GM12878 (cell line): ENCODE measurements at regions not wholly inside any gene's neighbourhood (a gene's known extent, or its start where the extent isn't known, plus 50 kb on each side); places are given as distances from the start of the nearest gene placed in this dataset.

Experiments
- BRCA1 ChIP-seq: IDR thresholded peaks from 2 replicates; pipeline ENCODE4 v1.6.1; 2011; ENCODE audit warnings: low read depth, low read length, improper control_type of control experiment
- CTCF ChIP-seq, 3 experiments: IDR thresholded peaks in 2 of 3; conservative IDR thresholded peaks in 1 of 3; 2 replicates each; pipeline ENCODE4 v1.5.1; 2011; ENCODE audit warnings: low read depth in 3 of 3, low read length in 3 of 3, mild to moderate bottlenecking in 3 of 3, control low read depth in 2 of 3, moderate library complexity in 2 of 3, inconsistent platforms in 1 of 3, mixed read lengths in 1 of 3; ENCODE audit not compliant: control insufficient read depth in 2 of 3, insufficient read depth in 1 of 3; ENCODE audit errors: extremely low read depth in 1 of 3
- EZH2 ChIP-seq: IDR thresholded peaks from 2 replicates; pipeline ENCODE4 v1.6.1; 2012; ENCODE audit warnings: low read depth, mild to moderate bottlenecking, control low read depth, inconsistent platforms, low read length, borderline replicate concordance; ENCODE audit not compliant: control insufficient read depth
- POLR2AphosphoS5 ChIP-seq: IDR thresholded peaks from 2 replicates; pipeline ENCODE4 v1.6.1; 2011; ENCODE audit warnings: mild to moderate bottlenecking, low read length, inconsistent platforms
- RAD21 ChIP-seq: IDR thresholded peaks from 2 replicates; pipeline ENCODE4 v1.6.1; 2011; ENCODE audit warnings: mild to moderate bottlenecking, low read depth, low read length, moderate library complexity; ENCODE audit not compliant: insufficient read depth
- SIX5 ChIP-seq: IDR thresholded peaks from 2 replicates; pipeline ENCODE4 v1.6.1; 2011; ENCODE audit warnings: mild to moderate bottlenecking, low read depth, low read length, moderate library complexity; ENCODE audit not compliant: severe bottlenecking
- SMC3 ChIP-seq: IDR thresholded peaks from 2 replicates; pipeline ENCODE4 v1.6.1; 2011; ENCODE audit warnings: low read length, improper control_type of control experiment, borderline replicate concordance
- SP1 ChIP-seq: IDR thresholded peaks from one replicate; pipeline ENCODE4 v1.6.1; 2011; ENCODE audit warnings: low read depth, low read length
- TF ChIP-seq, protein P1 (sequence below): fragments of 450-650 bp; IDR thresholded peaks from 2 replicates; pipeline ENCODE4 v1.6.1; 2018; ENCODE audit warnings: borderline replicate concordance, mild to moderate bottlenecking; ENCODE audit not compliant: partially characterized antibody

DNA sequence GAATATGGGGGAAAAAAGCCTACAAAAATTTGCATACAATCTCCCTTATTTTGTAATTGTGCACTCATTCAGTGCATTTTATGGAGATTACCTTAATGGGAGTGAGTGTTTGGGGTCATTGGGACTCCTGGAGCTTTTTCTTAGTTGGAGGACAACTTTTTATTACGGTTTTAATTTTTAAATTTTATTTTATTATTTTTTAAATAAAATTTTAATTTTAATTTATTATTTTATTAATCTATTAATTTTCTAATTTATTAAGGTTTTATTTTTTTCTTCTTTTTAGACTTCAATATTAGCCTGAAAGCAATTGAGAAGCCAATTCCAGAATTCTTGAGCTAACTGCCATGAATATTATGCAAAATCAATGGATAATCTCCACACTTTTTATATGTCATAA, 355.0 kb downstream of the SOCS6 start:
- TF ChIP-seq EZH2 = no peak
- TF ChIP-seq POLR2AphosphoS5 = no peak
- no peak for TF ChIP-seq CTCF (IDR thresholded peaks at IDR 0.05 in 2 of 3, conservative IDR thresholded peaks at IDR 0.05 in 1 of 3; ENCODE audit: control insufficient read depth in 2 of 3, extremely low read depth in 1 of 3, insufficient read depth in 1 of 3, low read depth in 3 of 3, low read length in 3 of 3)
- TF ChIP-seq SIX5 = no peak
- TF ChIP-seq BRCA1 = no peak
- no peak for TF ChIP-seq SP1
- TF ChIP-seq RAD21 = no peak
- TF ChIP-seq, protein P1, sequence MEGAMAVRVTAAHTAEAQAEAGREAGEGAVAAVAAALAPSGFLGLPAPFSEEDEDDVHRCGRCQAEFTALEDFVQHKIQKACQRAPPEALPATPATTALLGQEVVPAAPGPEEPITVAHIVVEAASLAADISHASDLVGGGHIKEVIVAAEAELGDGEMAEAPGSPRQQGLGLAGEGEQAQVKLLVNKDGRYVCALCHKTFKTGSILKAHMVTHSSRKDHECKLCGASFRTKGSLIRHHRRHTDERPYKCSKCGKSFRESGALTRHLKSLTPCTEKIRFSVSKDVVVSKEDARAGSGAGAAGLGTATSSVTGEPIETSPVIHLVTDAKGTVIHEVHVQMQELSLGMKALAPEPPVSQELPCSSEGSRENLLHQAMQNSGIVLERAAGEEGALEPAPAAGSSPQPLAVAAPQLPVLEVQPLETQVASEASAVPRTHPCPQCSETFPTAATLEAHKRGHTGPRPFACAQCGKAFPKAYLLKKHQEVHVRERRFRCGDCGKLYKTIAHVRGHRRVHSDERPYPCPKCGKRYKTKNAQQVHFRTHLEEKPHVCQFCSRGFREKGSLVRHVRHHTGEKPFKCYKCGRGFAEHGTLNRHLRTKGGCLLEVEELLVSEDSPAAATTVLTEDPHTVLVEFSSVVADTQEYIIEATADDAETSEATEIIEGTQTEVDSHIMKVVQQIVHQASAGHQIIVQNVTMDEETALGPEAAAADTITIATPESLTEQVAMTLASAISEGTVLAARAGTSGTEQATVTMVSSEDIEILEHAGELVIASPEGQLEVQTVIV = no peak
- TF ChIP-seq SMC3 = no peak
